B cell (primary cell): ENCODE measurements at regions not wholly inside any gene's neighbourhood (a gene's known extent, or its start where the extent isn't known, plus 50 kb on each side); places are given as distances from the start of the nearest gene placed in this dataset.

Experiments used
- EZH2 ChIP-seq: IDR thresholded peaks from 2 replicates; pipeline ENCODE4 v1.6.1; 2012; ENCODE audit warnings: borderline replicate concordance, low read depth, mild to moderate bottlenecking, moderate library complexity, low read length; ENCODE audit not compliant: insufficient read depth, poor library complexity, severe bottlenecking
- TF ChIP-seq, protein P1 (sequence below): fragments of 200-600 bp; IDR thresholded peaks from one replicate; pipeline ENCODE4 v1.8.0; 2022; ENCODE audit warnings: antibody characterized with exemption, mild to moderate bottlenecking

DNA sequence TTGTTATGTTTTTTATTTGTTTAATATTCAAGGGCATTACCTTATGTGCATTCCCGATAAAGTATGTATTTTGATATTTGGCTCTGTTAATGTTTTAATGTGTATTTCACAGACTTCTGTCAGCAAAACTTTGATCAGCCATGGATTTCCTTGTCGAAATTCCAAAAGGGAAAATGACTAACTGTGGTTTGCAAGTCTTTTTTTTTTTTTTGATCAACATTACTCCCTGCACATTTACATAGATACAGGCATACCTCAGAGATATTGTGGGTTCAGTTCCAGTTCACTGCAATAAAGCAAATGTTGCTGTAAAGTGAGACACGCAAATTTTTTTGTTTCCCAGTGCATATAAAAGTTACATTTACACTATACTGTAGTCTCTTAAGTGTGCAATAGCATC, 351.9 kb downstream of the CXCL12 start:
- TF ChIP-seq, protein P1, sequence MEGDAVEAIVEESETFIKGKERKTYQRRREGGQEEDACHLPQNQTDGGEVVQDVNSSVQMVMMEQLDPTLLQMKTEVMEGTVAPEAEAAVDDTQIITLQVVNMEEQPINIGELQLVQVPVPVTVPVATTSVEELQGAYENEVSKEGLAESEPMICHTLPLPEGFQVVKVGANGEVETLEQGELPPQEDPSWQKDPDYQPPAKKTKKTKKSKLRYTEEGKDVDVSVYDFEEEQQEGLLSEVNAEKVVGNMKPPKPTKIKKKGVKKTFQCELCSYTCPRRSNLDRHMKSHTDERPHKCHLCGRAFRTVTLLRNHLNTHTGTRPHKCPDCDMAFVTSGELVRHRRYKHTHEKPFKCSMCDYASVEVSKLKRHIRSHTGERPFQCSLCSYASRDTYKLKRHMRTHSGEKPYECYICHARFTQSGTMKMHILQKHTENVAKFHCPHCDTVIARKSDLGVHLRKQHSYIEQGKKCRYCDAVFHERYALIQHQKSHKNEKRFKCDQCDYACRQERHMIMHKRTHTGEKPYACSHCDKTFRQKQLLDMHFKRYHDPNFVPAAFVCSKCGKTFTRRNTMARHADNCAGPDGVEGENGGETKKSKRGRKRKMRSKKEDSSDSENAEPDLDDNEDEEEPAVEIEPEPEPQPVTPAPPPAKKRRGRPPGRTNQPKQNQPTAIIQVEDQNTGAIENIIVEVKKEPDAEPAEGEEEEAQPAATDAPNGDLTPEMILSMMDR: no peak
- TF ChIP-seq EZH2: no peak
